MCF 10A (cell line): ENCODE measurements at regions not wholly inside any gene's neighbourhood (a gene's known extent, or its start where the extent isn't known, plus 50 kb on each side); places are given as distances from the start of the nearest gene placed in this dataset.
"Not testable (repeated sequence)": the region's sequence is repeated elsewhere in the genome, so short reads cannot be mapped to it uniquely, and the experiment has no call there.

Source experiments
- BruUV-seq: library from RNA; stranded (reverse); fragments of 400-500 nt; replicated peaks from 2 replicates; lab custom pipeline; 2021; lab: Mats Ljungman, UMichigan
- CTCF ChIA-PET: fragments of 300-600 bp; sonication (Branson Sonifier 250); formaldehyde crosslinking; extraction: SDS; loops from one replicate; lab custom pipeline; 2021; ENCODE audit warnings: antibody characterized with exemption, inconsistent platforms; lab: Yijun Ruan, JAX
- POLR2A ChIA-PET: fragments of 300-600, 350-650 bp; sonication (Branson Sonifier 250); formaldehyde crosslinking; extraction: SDS; loops from one replicate; lab custom pipeline; 2020; ENCODE audit warnings: antibody characterized with exemption, inconsistent platforms; lab: Yijun Ruan, JAX
- DNase-seq: peaks from one replicate; pipeline ENCODE4 v3.0.0-alpha.2; 2018; ENCODE audit not compliant: unreplicated experiment
- H3K27ac Mint-ChIP-seq: one replicate; pipeline ENCODE4 v1.8.0; 2022; ENCODE audit warnings: mild to moderate bottlenecking, low read depth, mixed read lengths; ENCODE audit not compliant: unreplicated experiment
- H3K27me3 Mint-ChIP-seq: one replicate; pipeline ENCODE4 v1.8.0; 2022; ENCODE audit warnings: mixed read lengths; ENCODE audit not compliant: insufficient read depth, unreplicated experiment
- H3K36me3 Mint-ChIP-seq: one replicate; pipeline ENCODE4 v1.8.0; 2022; ENCODE audit warnings: mild to moderate bottlenecking, moderate library complexity, mixed read lengths; ENCODE audit not compliant: insufficient read depth, unreplicated experiment
- H3K4me1 Mint-ChIP-seq: one replicate; pipeline ENCODE4 v1.8.0; 2022; ENCODE audit warnings: mixed read lengths; ENCODE audit not compliant: insufficient read depth, unreplicated experiment
- H3K4me3 Mint-ChIP-seq: one replicate; pipeline ENCODE4 v1.8.0; 2022; ENCODE audit warnings: mild to moderate bottlenecking, moderate library complexity, mixed read lengths; ENCODE audit not compliant: unreplicated experiment
- H3K9me3 Mint-ChIP-seq: one replicate; pipeline ENCODE4 v1.8.0; 2022; ENCODE audit warnings: mixed read lengths; ENCODE audit not compliant: unreplicated experiment
- CTCF ChIP-seq: fragments of 200-600 bp; IDR thresholded peaks from one replicate; pipeline ENCODE4 v1.8.0; 2022; ENCODE audit warnings: antibody characterized with exemption, mild to moderate bottlenecking; ENCODE audit not compliant: unreplicated experiment
- intact Hi-C: fragments of 100-400 bp; cut with micrococcal nuclease; formaldehyde crosslinking; loops from 2 replicates; pipeline ENCODE4 v1.14.1; 2022

- intact Hi-C loops, result no loop called here
- ChIA-PET POLR2A (no interaction called here), CTCF (interaction anchor here (0.9 kb wide), 1 partner anchor 1475 kb away, joined by 3 read pairs; no protein-coding TSS in a partner anchor)
- peak overlapping the region; percentile 7 for H3K27ac Mint-ChIP-seq
- H3K4me1 Mint-ChIP-seq, result no peaks in the 10 kb centered on the region
- no peak overlapping the region for H3K4me3 Mint-ChIP-seq
- no peaks in the 10 kb centered on the region for H3K36me3 Mint-ChIP-seq
- DNase-seq, result peak; percentile 97
- H3K9me3 Mint-ChIP-seq, result peaks cover 13% of the 10 kb centered on the region
- H3K27me3 Mint-ChIP-seq, result no peaks in the 10 kb centered on the region
- BruUV-seq, result no TSS peak
- no peak for TF ChIP-seq CTCF
Observed at GRCh38 chr2:8598295-8599165, 83.3 kb upstream of the ID2 start.

- no TSS peak for BruUV-seq
- POLR2A ChIA-PET, result no interaction called here
Observed at GRCh38 chr2:8599421-8600242, 82.2 kb upstream of the ID2 start.

GRCh38 chr2:8600456-8600855 lies 81.4 kb upstream of the ID2 start:
- no peak for DNase-seq
- intact Hi-C loops, result no loop called here
- no peaks in the 10 kb centered on the region for H3K4me1 Mint-ChIP-seq
- no peak overlapping the region for H3K27ac Mint-ChIP-seq
- ChIA-PET CTCF (no interaction called here), POLR2A (no interaction called here)
- no peak overlapping the region for H3K4me3 Mint-ChIP-seq
- H3K9me3 Mint-ChIP-seq, result peaks cover 13% of the 10 kb centered on the region
- BruUV-seq, result no TSS peak
- no peaks in the 10 kb centered on the region for H3K36me3 Mint-ChIP-seq
- no peak for TF ChIP-seq CTCF
- no peaks in the 10 kb centered on the region for H3K27me3 Mint-ChIP-seq

More at GRCh38 chr2:8599421-8600242, 82.2 kb upstream of the ID2 start:
- Mint-ChIP-seq H3K36me3 (no peaks in the 10 kb centered on the region), H3K4me1 (no peaks in the 10 kb centered on the region), H3K4me3 (no peak overlapping the region), H3K9me3 (peaks cover 13% of the 10 kb centered on the region), H3K27me3 (no peaks in the 10 kb centered on the region), H3K27ac (no peak overlapping the region)
- CTCF ChIA-PET, result interaction anchor here (0.6 kb wide), 1 partner anchor 892 kb away, joined by 3 read pairs; no protein-coding TSS in a partner anchor
- no peak for DNase-seq
- no peak for TF ChIP-seq CTCF
- intact Hi-C loops, result no loop called here

- no TSS peak for BruUV-seq
- TF ChIP-seq CTCF, result no peak
- intact Hi-C loops, result no loop called here
- no peaks in the 10 kb centered on the region for H3K36me3 Mint-ChIP-seq
- no peak overlapping the region for H3K27ac Mint-ChIP-seq
- DNase-seq, result no peak
- ChIA-PET CTCF (no interaction called here), POLR2A (no interaction called here)
- no peak overlapping the region for H3K4me3 Mint-ChIP-seq
- no peaks in the 10 kb centered on the region for H3K4me1 Mint-ChIP-seq
- no peaks in the 10 kb centered on the region for H3K9me3 Mint-ChIP-seq
- H3K27me3 Mint-ChIP-seq, result no peaks in the 10 kb centered on the region
Observed at GRCh38 chr2:8602809-8603208, 79.0 kb upstream of the ID2 start.

- H3K27ac Mint-ChIP-seq, POLR2A ChIA-PET, BruUV-seq, H3K4me1 Mint-ChIP-seq, CTCF ChIA-PET, DNase-seq, H3K27me3 Mint-ChIP-seq, H3K4me3 Mint-ChIP-seq, H3K36me3 Mint-ChIP-seq, H3K9me3 Mint-ChIP-seq, intact Hi-C loops: not testable (repeated sequence)
Observed at GRCh38 chr2:8603356-8603755, 78.5 kb upstream of the ID2 start.
